Liver (tissue), 7 donors: ENCODE measurements at regions not wholly inside any gene's neighbourhood (a gene's known extent, or its start where the extent isn't known, plus 50 kb on each side); places are given as distances from the start of the nearest gene placed in this dataset.
"Not testable (repeated sequence)": the region's sequence is repeated elsewhere in the genome, so short reads cannot be mapped to it uniquely, and the experiment has no call there.

Source experiments
- DNase-seq: peaks from one replicate; pipeline ENCODE4 v3.0.0-alpha.2; 2017; ENCODE audit warnings: low spot score
- H3K27ac ChIP-seq, 2 donors: one replicate each; pipeline ENCODE4 v1.7.0; 2013; ENCODE audit warnings: inconsistent platforms in 2 of 2, low read length in 2 of 2, control low read depth in 1 of 2, low read depth in 1 of 2, mild to moderate bottlenecking in 1 of 2
- H3K27me3 ChIP-seq, 4 donors: one replicate each; pipeline versions ENCODE4 v1.6.1 to v1.7.0; 2013; ENCODE audit warnings: low read length in 3 of 4, inconsistent platforms in 1 of 4, mild to moderate bottlenecking in 1 of 4, moderate library complexity in 1 of 4; ENCODE audit not compliant: control insufficient read depth in 4 of 4, insufficient read depth in 4 of 4
- H3K36me3 ChIP-seq, 4 donors: one replicate each; pipeline versions ENCODE4 v1.6.1 to v1.7.0; 2013; ENCODE audit warnings: low read length in 3 of 4, mild to moderate bottlenecking in 3 of 4, low read depth in 1 of 4, moderate library complexity in 1 of 4; ENCODE audit not compliant: control insufficient read depth in 4 of 4, insufficient read depth in 3 of 4
- H3K4me1 ChIP-seq, 4 donors: one replicate each; pipeline versions ENCODE4 v1.6.1 to v1.7.0; 2013; ENCODE audit warnings: low read length in 3 of 4, mild to moderate bottlenecking in 3 of 4, moderate library complexity in 1 of 4; ENCODE audit not compliant: control insufficient read depth in 4 of 4, insufficient read depth in 4 of 4
- H3K4me3 ChIP-seq, 3 donors: one replicate each; pipeline versions ENCODE4 v1.6.1 to v1.7.0; 2013; ENCODE audit warnings: low read length in 3 of 3, control low read depth in 1 of 3, low read depth in 1 of 3, mild to moderate bottlenecking in 1 of 3
- H3K9ac ChIP-seq, 2 donors: one replicate each; pipeline ENCODE4 v1.7.0; 2013; ENCODE audit warnings: low read length in 2 of 2, mild to moderate bottlenecking in 2 of 2, moderate library complexity in 2 of 2, control low read depth in 1 of 2, low read depth in 1 of 2
- H3K9me3 ChIP-seq, 4 donors: one replicate each; pipeline versions ENCODE4 v1.6.1 to v1.7.0; 2013; ENCODE audit warnings: low read length in 3 of 4; ENCODE audit not compliant: control insufficient read depth in 4 of 4
- ATF3 ChIP-seq: IDR thresholded peaks from 2 replicates; pipeline ENCODE4 v1.6.1; 2016; ENCODE audit warnings: antibody characterized with exemption
- EGR1 ChIP-seq, 2 donors: IDR thresholded peaks; 2 replicates each; pipeline ENCODE4 v1.6.1; 2016 to 2018; ENCODE audit warnings: antibody characterized with exemption in 2 of 2, low read depth in 2 of 2
- FOXA1 ChIP-seq: IDR thresholded peaks from 2 replicates; pipeline ENCODE4 v1.6.1; 2016; ENCODE audit warnings: antibody characterized with exemption
- FOXA2 ChIP-seq: IDR thresholded peaks from 2 replicates; pipeline ENCODE4 v1.6.1; 2016; ENCODE audit warnings: antibody characterized with exemption
- HNF4A ChIP-seq, 2 donors: conservative IDR thresholded peaks; 2 replicates each; pipeline ENCODE4 v1.6.1; 2016; ENCODE audit warnings: antibody characterized with exemption in 2 of 2, mild to moderate bottlenecking in 2 of 2
- HNF4G ChIP-seq: IDR thresholded peaks from 2 replicates; pipeline ENCODE4 v1.6.1; 2016; ENCODE audit warnings: antibody characterized with exemption
- JUND ChIP-seq, 2 donors: IDR thresholded peaks; 2 replicates each; pipeline ENCODE4 v1.6.1; 2016; ENCODE audit warnings: antibody characterized with exemption in 2 of 2
- MAX ChIP-seq: IDR thresholded peaks from 2 replicates; pipeline ENCODE4 v1.6.1; 2016; ENCODE audit warnings: antibody characterized with exemption
- RAD21 ChIP-seq, 2 donors: IDR thresholded peaks; 2 replicates each; pipeline ENCODE4 v1.6.1; 2016; ENCODE audit warnings: antibody characterized with exemption in 2 of 2, mild to moderate bottlenecking in 2 of 2
- RXRA ChIP-seq, 2 donors: IDR thresholded peaks; 2 replicates each; pipeline ENCODE4 v1.6.1; 2017 to 2018; ENCODE audit warnings: antibody characterized with exemption in 2 of 2, mild to moderate bottlenecking in 1 of 2
- SP1 ChIP-seq: IDR thresholded peaks from 2 replicates; pipeline ENCODE4 v1.6.1; 2018; ENCODE audit warnings: antibody characterized with exemption, mild to moderate bottlenecking
- TAF1 ChIP-seq: conservative IDR thresholded peaks from 2 replicates; pipeline ENCODE4 v1.6.1; 2016; ENCODE audit warnings: antibody characterized with exemption, mild to moderate bottlenecking
- ZBTB33 ChIP-seq: IDR thresholded peaks from 2 replicates; pipeline ENCODE4 v1.6.1; 2016; ENCODE audit warnings: antibody characterized with exemption
- whole genome bisulfite sequencing: extraction: QIAGEN DNeasy Blood & Tissue Kit; methylation state at CpG from one replicate; pipeline ENCODE4 v1.1.7; 2013; 5-methylcytosine and 5-hydroxymethylcytosine counted together
- TF ChIP-seq, protein P1 (sequence below): IDR thresholded peaks from 2 replicates; pipeline ENCODE4 v1.6.1; 2016; ENCODE audit warnings: antibody characterized with exemption, mild to moderate bottlenecking
- donor health status: healthy.
- donor health status: healthy.
- donor health status: healthy.
- donor health status: healthy.

GRCh38 chr21:7953058-7953457 lies 2568.3 kb upstream of the TPTE start (continued):
- TF ChIP-seq EGR1 (IDR thresholded peaks at IDR 0.05; ENCODE audit: low read depth in 2 of 2) (no peak), JUND (IDR thresholded peaks at IDR 0.05) (no peak)

GRCh38 chr21:7955358-7956073 lies 2565.9 kb upstream of the TPTE start:
- DNase-seq = not testable (repeated sequence)
- peaks cover 54 to 74% (median 66%) of the 10 kb centered on the region in 4 donors for H3K9me3 ChIP-seq

GRCh38 chr21:7956074-7956452 lies 2565.3 kb upstream of the TPTE start:
- not testable (repeated sequence) for H3K4me1 ChIP-seq, H3K27ac ChIP-seq, DNase-seq, H3K27me3 ChIP-seq, H3K9ac ChIP-seq, H3K36me3 ChIP-seq
- Histone ChIP-seq H3K4me3 (peak overlapping the region in 2 of 3 donors; percentile 16 to 19), H3K9me3 (peaks cover 49 to 68% (median 60%) of the 10 kb centered on the region in 4 donors)
- WGBS = 44% methylated on average over 2 of the region's 2 CpGs

More at GRCh38 chr21:7955358-7956073, 2565.9 kb upstream of the TPTE start:
- not testable (repeated sequence) for H3K36me3 ChIP-seq, H3K4me1 ChIP-seq, H3K27ac ChIP-seq, H3K27me3 ChIP-seq, H3K9ac ChIP-seq
- H3K4me3 ChIP-seq = peak overlapping the region in 2 of 3 donors; percentile 16 to 24
- WGBS = 75% methylated on average over 20 of the region's 20 CpGs

DNA sequence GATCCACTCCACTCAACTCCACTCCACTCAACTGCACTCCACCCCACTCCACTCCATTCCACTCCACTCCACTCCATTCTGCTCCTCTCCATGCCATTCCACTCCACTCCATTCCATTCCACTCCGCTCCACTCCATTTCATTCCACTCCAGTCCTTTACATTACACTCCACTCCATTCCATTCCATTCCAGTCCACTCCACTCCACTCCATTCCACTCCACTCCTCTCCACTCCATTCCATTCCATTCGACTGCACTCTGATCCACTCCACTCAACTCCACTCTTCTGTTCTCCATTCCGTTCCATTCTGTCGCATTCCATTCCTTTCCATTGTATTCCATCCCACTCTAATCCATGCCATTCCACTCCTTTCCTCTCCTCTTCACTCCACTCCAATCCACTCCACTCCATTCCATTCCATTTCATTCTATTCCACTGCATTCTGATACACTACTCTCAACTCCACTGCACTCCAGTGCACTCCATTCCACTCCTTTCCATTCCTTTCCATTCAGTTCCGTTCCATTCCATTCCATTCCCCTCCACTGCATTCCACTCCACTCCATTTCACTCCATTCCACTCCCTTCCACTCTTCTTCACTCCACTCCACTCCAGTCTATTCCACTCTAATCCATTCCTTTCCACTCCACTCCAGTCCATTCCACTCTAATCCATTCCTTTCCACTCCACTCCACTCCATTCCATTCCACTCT lies 2564.2 kb upstream of the TPTE start:
- peak overlapping the region in 2 of 3 donors; percentile 59 to 60 for H3K4me3 ChIP-seq
- not testable (repeated sequence) for H3K27me3 ChIP-seq, H3K4me1 ChIP-seq, H3K36me3 ChIP-seq, H3K27ac ChIP-seq, H3K9ac ChIP-seq, DNase-seq
- 49% methylated on average over 5 of the region's 5 CpGs for WGBS
- H3K9me3 ChIP-seq = peaks cover 40 to 57% (median 52%) of the 10 kb centered on the region in 4 donors

DNA sequence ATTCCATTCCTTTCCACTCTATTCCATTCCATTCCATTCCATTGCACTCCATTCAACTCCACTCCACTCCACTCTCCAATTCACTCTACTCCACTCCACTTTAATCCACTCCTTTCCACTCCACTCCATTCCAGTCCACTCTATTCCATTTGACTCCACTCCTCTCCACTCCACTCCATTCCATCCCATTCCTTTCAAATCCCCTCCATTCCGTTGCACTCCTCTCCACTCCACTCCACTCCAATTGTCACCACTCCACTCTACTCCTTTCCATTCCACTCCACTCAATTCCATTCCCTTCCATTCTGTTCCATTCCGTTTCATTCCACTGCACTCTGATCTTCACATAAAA lies 2563.7 kb upstream of the TPTE start:
- no peaks in the 10 kb centered on the region for H3K4me1 ChIP-seq
- H3K27ac ChIP-seq = no peak overlapping the region
- peaks cover 40 to 52% (median 47%) of the 10 kb centered on the region in 4 donors for H3K9me3 ChIP-seq
- no peaks in the 10 kb centered on the region for H3K36me3 ChIP-seq
- peak overlapping the region in 2 of 3 donors; percentile 59 to 60 for H3K4me3 ChIP-seq
- H3K9ac ChIP-seq = no peak overlapping the region
- 18% methylated on average over 2 of the region's 2 CpGs for WGBS
- no peak for DNase-seq
- H3K27me3 ChIP-seq = no peaks in the 10 kb centered on the region
- TF ChIP-seq SP1 = no peak
- TF ChIP-seq TAF1 = no peak
- TF ChIP-seq MAX = no peak
- no peak for TF ChIP-seq JUND (IDR thresholded peaks at IDR 0.05)
- TF ChIP-seq ATF3 = no peak
- TF ChIP-seq, protein P1, sequence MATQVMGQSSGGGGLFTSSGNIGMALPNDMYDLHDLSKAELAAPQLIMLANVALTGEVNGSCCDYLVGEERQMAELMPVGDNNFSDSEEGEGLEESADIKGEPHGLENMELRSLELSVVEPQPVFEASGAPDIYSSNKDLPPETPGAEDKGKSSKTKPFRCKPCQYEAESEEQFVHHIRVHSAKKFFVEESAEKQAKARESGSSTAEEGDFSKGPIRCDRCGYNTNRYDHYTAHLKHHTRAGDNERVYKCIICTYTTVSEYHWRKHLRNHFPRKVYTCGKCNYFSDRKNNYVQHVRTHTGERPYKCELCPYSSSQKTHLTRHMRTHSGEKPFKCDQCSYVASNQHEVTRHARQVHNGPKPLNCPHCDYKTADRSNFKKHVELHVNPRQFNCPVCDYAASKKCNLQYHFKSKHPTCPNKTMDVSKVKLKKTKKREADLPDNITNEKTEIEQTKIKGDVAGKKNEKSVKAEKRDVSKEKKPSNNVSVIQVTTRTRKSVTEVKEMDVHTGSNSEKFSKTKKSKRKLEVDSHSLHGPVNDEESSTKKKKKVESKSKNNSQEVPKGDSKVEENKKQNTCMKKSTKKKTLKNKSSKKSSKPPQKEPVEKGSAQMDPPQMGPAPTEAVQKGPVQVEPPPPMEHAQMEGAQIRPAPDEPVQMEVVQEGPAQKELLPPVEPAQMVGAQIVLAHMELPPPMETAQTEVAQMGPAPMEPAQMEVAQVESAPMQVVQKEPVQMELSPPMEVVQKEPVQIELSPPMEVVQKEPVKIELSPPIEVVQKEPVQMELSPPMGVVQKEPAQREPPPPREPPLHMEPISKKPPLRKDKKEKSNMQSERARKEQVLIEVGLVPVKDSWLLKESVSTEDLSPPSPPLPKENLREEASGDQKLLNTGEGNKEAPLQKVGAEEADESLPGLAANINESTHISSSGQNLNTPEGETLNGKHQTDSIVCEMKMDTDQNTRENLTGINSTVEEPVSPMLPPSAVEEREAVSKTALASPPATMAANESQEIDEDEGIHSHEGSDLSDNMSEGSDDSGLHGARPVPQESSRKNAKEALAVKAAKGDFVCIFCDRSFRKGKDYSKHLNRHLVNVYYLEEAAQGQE = no peak
- TF ChIP-seq FOXA1 = no peak
- no peak for TF ChIP-seq HNF4A (conservative IDR thresholded peaks at IDR 0.05)
- no peak for TF ChIP-seq FOXA2
- TF ChIP-seq RAD21 (IDR thresholded peaks at IDR 0.05) = no peak
- TF ChIP-seq ZBTB33 = no peak
- no peak for TF ChIP-seq HNF4G
- TF ChIP-seq RXRA (IDR thresholded peaks at IDR 0.05) = no peak
- no peak for TF ChIP-seq EGR1 (IDR thresholded peaks at IDR 0.05; ENCODE audit: low read depth in 2 of 2)
